Muscle layer of colon (tissue), 2 donors: ENCODE measurements at regions not wholly inside any gene's neighbourhood (a gene's known extent, or its start where the extent isn't known, plus 50 kb on each side); places are given as distances from the start of the nearest gene placed in this dataset.

ENCODE experiments used
- H3K27ac ChIP-seq: one replicate; pipeline ENCODE4 v1.7.0; 2013; ENCODE audit warnings: low read depth, mild to moderate bottlenecking, low read length, moderate library complexity
- H3K27me3 ChIP-seq, 2 donors: one replicate each; pipeline ENCODE4 v1.7.0; 2013; ENCODE audit warnings: low read length in 2 of 2, mild to moderate bottlenecking in 2 of 2; ENCODE audit not compliant: insufficient read depth in 2 of 2, control insufficient read depth in 1 of 2
- H3K36me3 ChIP-seq: one replicate; pipeline ENCODE4 v1.7.0; 2013; ENCODE audit warnings: mild to moderate bottlenecking, low read length; ENCODE audit not compliant: insufficient read depth
- H3K4me1 ChIP-seq: one replicate; pipeline ENCODE4 v1.7.0; 2013; ENCODE audit warnings: mild to moderate bottlenecking, low read length; ENCODE audit not compliant: insufficient read depth
- H3K4me3 ChIP-seq, 2 donors: one replicate each; pipeline ENCODE4 v1.7.0; 2013; ENCODE audit warnings: low read length in 2 of 2, low read depth in 1 of 2, mild to moderate bottlenecking in 1 of 2, moderate library complexity in 1 of 2
- H3K9ac ChIP-seq: one replicate; pipeline ENCODE4 v1.7.0; 2013; ENCODE audit warnings: low read length
- H3K9me3 ChIP-seq: one replicate; pipeline ENCODE4 v1.7.0; 2013; ENCODE audit warnings: mild to moderate bottlenecking, low read length
- donor health status: abdominal sarcoma.
- donor health status: Adenocarcinoma of cecum.

DNA sequence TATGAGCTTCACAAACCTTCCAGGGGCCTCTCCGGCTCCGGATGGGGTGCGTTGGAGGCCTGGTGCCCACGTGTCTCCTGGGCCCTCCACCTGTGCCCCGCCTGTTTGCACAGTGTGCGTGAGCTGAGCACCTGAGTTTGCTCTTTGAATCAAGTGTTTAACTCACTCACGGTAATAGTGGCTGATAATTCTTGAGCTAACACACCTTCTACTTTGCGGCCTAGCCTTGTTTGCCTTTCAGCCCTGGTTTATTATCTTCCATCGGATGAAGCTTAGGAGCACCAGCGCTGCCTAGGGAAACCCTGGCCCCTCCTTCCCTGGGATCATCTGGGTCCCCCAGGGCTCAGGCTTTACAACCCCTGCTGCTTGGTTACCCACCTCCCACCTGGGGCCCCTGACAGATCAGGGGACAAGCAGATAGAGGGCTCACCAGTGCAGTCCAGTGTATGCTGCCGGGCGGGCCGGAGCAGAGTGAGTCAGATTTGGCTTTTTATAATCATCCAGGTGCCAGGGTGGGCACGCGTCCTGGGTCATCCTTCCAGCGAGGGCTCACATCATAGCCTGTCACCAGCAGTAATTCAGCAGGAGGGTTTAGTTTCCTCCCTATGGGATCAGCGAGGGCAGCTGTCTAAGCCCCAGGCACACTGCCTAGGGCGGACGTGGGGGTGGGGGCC is 62.8 kb upstream of the RFLNA start:
- Histone ChIP-seq H3K36me3 (no peaks in the 10 kb centered on the region), H3K27ac (no peak overlapping the region), H3K9me3 (no peaks in the 10 kb centered on the region), H3K4me3 (no peak overlapping the region), H3K27me3 (no peaks in the 10 kb centered on the region), H3K9ac (no peak overlapping the region), H3K4me1 (no peaks in the 10 kb centered on the region)

DNA sequence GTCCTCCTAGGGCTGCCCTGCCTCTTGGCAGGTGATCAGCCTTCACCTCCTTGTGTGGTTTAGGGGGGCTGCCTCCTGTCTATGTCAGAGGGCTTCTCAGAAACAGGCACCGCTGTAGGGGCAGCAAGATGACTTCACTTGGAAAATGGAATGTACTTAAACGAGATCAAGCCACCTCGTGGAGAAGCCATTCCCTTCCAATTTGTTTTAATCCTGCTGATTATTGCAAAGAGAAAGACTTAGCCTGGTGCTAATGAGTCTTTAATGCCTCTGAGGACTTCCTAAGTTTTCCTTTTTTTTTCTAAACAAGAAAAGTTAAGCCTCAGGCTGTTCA is 62.3 kb upstream of the RFLNA start:
- no peaks in the 10 kb centered on the region for H3K36me3 ChIP-seq
- H3K9ac ChIP-seq: no peak overlapping the region
- H3K27ac ChIP-seq: no peak overlapping the region
- no peak overlapping the region for H3K4me3 ChIP-seq
- no peaks in the 10 kb centered on the region for H3K9me3 ChIP-seq
- no peaks in the 10 kb centered on the region for H3K27me3 ChIP-seq
- no peaks in the 10 kb centered on the region for H3K4me1 ChIP-seq

DNA sequence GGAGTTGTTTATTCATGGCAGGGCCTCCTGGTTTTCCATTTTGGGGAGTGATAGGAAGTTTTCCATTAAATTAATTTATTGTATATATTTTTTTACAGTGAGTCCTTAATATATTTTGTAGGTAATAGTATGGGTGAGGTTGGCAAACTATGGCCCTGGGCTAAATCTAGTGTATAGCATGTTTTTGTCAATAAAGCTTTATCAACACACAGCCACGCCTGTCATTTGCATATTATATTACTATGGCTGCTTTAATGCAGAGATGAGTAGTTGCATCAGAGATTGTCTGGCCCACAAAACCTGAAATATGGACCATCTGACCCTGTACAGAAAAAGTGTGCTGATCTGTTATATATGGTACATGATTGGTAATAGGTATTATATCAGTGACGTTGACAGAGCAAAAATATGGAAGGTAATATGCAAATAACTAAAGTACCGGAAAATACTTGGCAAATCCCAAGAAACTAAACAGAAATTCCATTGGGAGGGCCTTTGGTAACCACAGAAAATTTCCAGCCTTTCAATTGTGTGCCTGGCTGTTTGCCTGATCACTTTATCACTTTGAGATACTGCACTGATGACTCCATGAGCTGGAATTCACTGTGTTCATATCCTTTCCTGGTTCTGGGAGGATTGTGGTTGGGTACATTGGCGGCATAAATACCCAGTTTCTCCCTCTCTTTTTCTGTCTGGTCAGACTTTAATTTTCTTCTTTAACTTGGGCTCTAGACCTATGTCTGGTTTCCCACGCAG is 61.7 kb upstream of the RFLNA start:
- no peak overlapping the region for H3K27ac ChIP-seq

DNA sequence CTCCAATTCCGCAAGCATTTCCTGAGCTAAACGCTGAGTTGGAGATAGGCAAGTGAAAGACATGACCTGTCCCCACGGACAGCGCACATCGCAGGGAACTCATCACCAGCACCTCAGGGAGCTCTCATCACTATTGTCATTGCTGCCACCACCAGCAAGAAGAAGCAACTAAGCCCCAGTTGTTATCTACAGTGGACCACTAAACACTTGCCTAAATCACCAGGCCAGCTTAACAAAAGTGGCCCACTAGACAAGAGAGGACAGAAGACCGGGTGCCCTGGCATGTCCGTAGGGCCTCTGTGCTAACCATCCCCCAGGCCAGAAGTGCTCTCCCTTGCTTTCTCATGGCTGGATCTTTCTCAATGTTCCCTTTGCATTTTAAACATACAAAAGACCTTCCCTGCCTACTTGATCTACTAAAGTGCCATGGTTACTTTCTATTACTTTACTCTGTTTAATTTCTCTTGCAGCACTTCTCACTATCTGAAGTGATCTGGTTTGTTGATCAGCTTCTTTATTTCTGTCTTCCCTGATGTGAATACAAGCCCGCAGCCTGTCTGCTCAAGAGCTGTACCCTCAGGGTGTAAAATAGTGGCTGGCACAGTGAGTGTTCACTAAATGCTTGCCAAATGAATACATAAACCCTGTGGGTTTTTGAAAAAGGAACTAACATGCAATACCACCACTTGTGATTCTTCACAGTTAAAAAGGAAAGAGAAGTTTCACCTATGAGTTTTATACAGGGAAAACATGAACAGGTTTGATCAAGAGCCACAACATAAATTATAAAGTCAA is 60.9 kb upstream of the RFLNA start:
- Histone ChIP-seq H3K27ac (no peak overlapping the region), H3K9ac (no peak overlapping the region), H3K27me3 (no peaks in the 10 kb centered on the region), H3K9me3 (no peaks in the 10 kb centered on the region), H3K4me1 (no peaks in the 10 kb centered on the region), H3K36me3 (no peaks in the 10 kb centered on the region), H3K4me3 (no peak overlapping the region)

More for the DNA sequence above, 61.7 kb upstream of the RFLNA start:
- no peaks in the 10 kb centered on the region for H3K4me1 ChIP-seq
- no peaks in the 10 kb centered on the region for H3K9me3 ChIP-seq
- no peak overlapping the region for H3K4me3 ChIP-seq
- no peaks in the 10 kb centered on the region for H3K36me3 ChIP-seq
- no peaks in the 10 kb centered on the region for H3K27me3 ChIP-seq
- H3K9ac ChIP-seq: no peak overlapping the region

DNA sequence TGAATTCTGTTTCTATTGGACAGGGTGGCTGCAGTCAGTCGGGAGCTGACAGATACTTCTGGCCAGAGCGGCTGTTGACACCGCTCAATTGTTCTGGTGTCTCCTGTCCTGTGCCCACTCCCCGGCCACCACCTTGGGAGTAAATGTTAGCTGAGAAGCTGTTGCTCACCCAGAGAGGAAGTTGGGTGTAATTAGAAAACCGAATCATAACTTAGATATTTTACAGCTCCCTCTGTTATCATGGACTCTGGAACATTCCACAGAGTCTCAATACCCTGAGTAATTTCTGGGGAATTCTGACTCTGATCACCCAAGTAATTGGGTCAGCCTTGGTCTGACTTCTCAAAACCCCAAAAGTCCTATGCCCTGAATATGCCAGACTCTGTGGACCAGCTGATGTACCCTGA is 58.3 kb upstream of the RFLNA start:
- no peak overlapping the region for H3K27ac ChIP-seq
- H3K4me1 ChIP-seq: no peaks in the 10 kb centered on the region
- H3K36me3 ChIP-seq: no peaks in the 10 kb centered on the region
- H3K9ac ChIP-seq: no peak overlapping the region
- no peaks in the 10 kb centered on the region for H3K9me3 ChIP-seq
- no peak overlapping the region for H3K4me3 ChIP-seq
- H3K27me3 ChIP-seq: no peaks in the 10 kb centered on the region

DNA sequence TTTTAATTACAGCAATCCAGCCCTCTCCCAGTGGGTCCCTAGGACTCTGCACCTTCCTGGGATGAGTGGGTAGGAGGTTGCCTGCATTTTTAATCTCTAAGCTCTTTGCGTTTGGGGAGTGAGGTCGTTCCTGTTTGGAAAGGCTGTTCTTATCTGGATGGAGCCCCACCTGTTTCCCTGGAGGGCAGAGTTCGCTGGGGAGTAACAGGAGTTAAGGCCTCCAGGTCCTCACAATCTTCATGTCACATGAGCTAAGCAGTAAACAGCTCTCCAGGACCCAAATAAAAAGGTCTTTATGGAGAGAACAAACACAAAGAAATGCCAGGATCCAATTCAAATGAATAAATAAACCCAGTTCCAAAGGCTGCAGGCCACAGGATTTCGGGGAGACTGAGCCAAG is 56.0 kb upstream of the RFLNA start:
- Histone ChIP-seq H3K27ac (no peak overlapping the region), H3K4me1 (no peaks in the 10 kb centered on the region), H3K4me3 (no peak overlapping the region)

DNA sequence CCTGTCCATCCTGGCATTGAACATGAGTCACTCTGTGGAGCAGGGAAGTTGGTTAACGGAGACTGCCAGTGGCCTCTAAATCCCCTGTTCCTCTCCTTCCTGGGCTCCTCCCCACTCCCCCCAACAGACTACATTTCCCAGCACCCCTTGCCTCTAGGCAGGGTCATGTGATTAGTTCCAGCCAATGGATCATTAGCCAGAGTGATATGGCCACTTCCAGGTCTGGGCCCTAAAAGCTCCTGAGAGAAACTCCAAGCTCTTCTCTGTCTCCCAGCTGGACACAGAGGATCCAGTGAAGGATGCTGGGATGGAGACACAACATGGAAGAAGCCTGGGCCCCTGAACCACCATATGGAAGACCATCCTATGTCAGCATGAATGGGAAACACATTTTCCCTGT is 54.4 kb upstream of the RFLNA start:
- no peak overlapping the region for H3K27ac ChIP-seq
- H3K27me3 ChIP-seq: no peaks in the 10 kb centered on the region
- no peaks in the 10 kb centered on the region for H3K36me3 ChIP-seq
- no peaks in the 10 kb centered on the region for H3K4me1 ChIP-seq
- no peaks in the 10 kb centered on the region for H3K9me3 ChIP-seq
- no peak overlapping the region for H3K4me3 ChIP-seq
- no peak overlapping the region for H3K9ac ChIP-seq

More for the DNA sequence above, 56.0 kb upstream of the RFLNA start:
- no peaks in the 10 kb centered on the region for H3K36me3 ChIP-seq
- H3K9me3 ChIP-seq: no peaks in the 10 kb centered on the region
- no peaks in the 10 kb centered on the region for H3K27me3 ChIP-seq
- H3K9ac ChIP-seq: no peak overlapping the region

DNA sequence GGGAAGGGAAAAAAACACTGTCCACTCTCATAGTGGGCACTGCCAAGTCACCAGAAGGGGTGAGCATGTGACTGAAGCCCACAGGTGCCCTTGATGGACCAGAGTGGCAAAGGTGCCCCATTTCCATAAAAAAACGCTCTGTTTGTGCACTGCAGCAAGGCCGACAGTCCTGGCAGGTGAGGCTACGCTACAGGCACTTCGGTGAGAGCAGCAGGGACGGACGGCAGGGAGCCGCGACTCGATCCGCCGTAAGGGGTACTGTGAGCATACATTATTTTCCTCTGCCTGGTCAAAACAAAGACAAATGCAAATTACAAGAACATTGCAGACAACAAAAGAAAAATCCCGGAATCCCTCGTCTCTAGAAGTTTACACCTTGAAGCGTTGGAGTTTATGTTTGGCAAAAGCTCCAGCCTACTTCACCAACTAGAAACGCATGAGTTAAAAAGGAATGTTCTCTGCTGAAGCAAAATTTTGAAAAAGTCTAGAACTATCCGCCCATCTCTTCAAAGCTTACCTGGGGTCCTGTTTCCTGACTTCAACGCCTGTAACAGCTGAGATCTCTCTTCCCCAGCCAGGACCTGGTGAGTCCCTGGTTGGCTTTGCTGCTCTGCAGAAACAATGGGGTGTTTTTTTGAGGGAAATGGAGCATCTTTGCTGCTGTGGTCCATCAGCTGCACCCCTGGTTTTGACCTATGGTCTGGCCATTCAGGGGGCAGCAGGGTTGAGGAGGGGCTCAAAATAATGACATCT is 52.9 kb upstream of the RFLNA start:
- Histone ChIP-seq H3K9ac (no peak overlapping the region), H3K9me3 (no peaks in the 10 kb centered on the region)

DNA sequence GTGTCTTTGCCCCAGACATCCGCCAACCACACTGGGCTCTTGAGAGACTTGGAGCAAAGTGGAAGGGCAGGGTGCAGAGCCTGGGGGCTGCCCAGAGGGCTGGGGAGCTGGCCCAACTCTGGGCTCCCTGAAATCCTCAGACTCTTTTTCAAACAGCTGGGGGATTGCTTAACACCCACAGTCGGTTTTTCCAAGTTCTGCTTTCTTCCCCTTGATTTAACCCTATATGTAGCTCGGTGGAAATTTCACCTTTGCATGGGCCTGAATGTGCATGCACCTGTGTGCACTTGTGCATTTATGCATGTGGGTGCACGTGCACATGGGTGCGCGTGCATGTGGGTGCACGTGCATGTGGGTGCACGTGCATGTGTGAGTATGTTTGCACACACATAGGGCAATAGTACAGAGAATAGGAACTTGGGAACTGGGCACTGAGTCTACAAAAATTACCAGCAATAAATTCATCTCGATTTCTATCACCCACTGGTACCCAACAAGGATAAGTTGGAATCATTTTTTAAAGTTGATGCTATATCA is 52.3 kb upstream of the RFLNA start:
- Histone ChIP-seq H3K27me3 (no peaks in the 10 kb centered on the region), H3K36me3 (no peaks in the 10 kb centered on the region), H3K4me1 (no peaks in the 10 kb centered on the region), H3K9ac (no peak overlapping the region), H3K9me3 (no peaks in the 10 kb centered on the region), H3K27ac (no peak overlapping the region), H3K4me3 (no peak overlapping the region)

More for the DNA sequence above, 52.9 kb upstream of the RFLNA start:
- no peaks in the 10 kb centered on the region for H3K36me3 ChIP-seq
- no peak overlapping the region for H3K4me3 ChIP-seq
- H3K27me3 ChIP-seq: no peaks in the 10 kb centered on the region
- no peaks in the 10 kb centered on the region for H3K4me1 ChIP-seq
- no peak overlapping the region for H3K27ac ChIP-seq

DNA sequence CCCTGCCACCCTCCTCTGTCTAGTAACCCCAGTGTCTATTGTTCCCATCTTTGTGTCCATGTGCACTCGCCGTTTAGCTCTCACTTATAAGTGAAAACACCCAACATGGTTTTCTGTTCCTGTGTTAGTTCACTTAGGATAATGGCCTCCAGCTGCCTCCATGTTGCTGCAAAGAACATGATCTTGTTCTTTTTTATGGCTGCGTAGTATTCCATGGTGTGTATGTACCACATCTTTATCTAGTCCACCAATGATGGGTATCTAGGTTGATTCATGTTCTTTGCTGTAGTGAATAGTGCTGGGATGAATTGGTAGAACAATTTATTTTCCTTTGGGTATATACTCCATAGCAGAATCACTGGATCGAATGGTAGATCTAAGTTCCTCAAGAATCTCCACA is 51.0 kb upstream of the RFLNA start:
- no peaks in the 10 kb centered on the region for H3K9me3 ChIP-seq

More for the DNA sequence above, 51.0 kb upstream of the RFLNA start:
- Histone ChIP-seq H3K36me3 (no peaks in the 10 kb centered on the region), H3K27me3 (no peaks in the 10 kb centered on the region), H3K4me3 (no peak overlapping the region), H3K9ac (no peak overlapping the region), H3K4me1 (no peaks in the 10 kb centered on the region), H3K27ac (no peak overlapping the region)
